ENCODE measurements at regions not wholly inside any gene's neighbourhood (a gene's known extent, or its start where the extent isn't known, plus 50 kb on each side); places are given as distances from the start of the nearest gene placed in this dataset.

GRCh38 chr4:28947374-28947773, 1772.8 kb upstream of the PCDH7 start:
- H3K9me3 ChIP-seq (ENCODE audit: control insufficient read depth, insufficient read depth, low read length): no peaks in the 10 kb centered on the region
- no peak overlapping the region for H3K4me2 ChIP-seq (ENCODE audit: low read length)
- TF ChIP-seq CTCF (IDR thresholded peaks at IDR 0.05; ENCODE audit: low read depth, low read length, poor library complexity, severe bottlenecking): no peak
- no peak for TF ChIP-seq EZH2phosphoT487 (IDR thresholded peaks at IDR 0.05; ENCODE audit: borderline replicate concordance, low read length)
- H4K20me1 ChIP-seq (ENCODE audit: control insufficient read depth, insufficient read depth, low read depth, low read length): no peaks in the 10 kb centered on the region
- no peaks in the 10 kb centered on the region for H3K9me2 ChIP-seq (replicated peaks; ENCODE audit: control insufficient read depth, low read length)
- no peak overlapping the region for H3K27ac ChIP-seq (ENCODE audit: low read depth, low read length)
- no peaks in the 10 kb centered on the region for H3K27me3 ChIP-seq (ENCODE audit: control insufficient read depth, low read length)
- no peaks in the 10 kb centered on the region for H3K79me2 ChIP-seq (ENCODE audit: control insufficient read depth, low read length)
- no peaks in the 10 kb centered on the region for H3K4me1 ChIP-seq (ENCODE audit: control insufficient read depth, low read length)
- no peak overlapping the region for H3K4me3 ChIP-seq (ENCODE audit: low read length)
- no peaks in the 10 kb centered on the region for H3K36me3 ChIP-seq (ENCODE audit: control insufficient read depth, low read length)
- no peaks in the 10 kb centered on the region for H3F3A ChIP-seq (ENCODE audit: control insufficient read depth, insufficient read depth)

- Histone ChIP-seq H4K20me1 (ENCODE audit: control insufficient read depth, insufficient read depth, low read depth, low read length) (no peaks in the 10 kb centered on the region), H3K9me3 (ENCODE audit: control insufficient read depth, insufficient read depth, low read length) (no peaks in the 10 kb centered on the region), H3K9me2 (replicated peaks; ENCODE audit: control insufficient read depth, low read length) (no peaks in the 10 kb centered on the region), H3K4me2 (ENCODE audit: low read length) (no peak overlapping the region), H3K4me3 (ENCODE audit: low read length) (no peak overlapping the region), H3F3A (ENCODE audit: control insufficient read depth, insufficient read depth) (no peaks in the 10 kb centered on the region), H3K27me3 (ENCODE audit: control insufficient read depth, low read length) (no peaks in the 10 kb centered on the region), H3K36me3 (ENCODE audit: control insufficient read depth, low read length) (no peaks in the 10 kb centered on the region), H3K79me2 (ENCODE audit: control insufficient read depth, low read length) (no peaks in the 10 kb centered on the region), H3K27ac (ENCODE audit: low read depth, low read length) (no peak overlapping the region), H3K4me1 (ENCODE audit: control insufficient read depth, low read length) (no peaks in the 10 kb centered on the region)
- no peak for TF ChIP-seq EZH2phosphoT487 (IDR thresholded peaks at IDR 0.05; ENCODE audit: borderline replicate concordance, low read length)
- no peak for TF ChIP-seq CTCF (IDR thresholded peaks at IDR 0.05; ENCODE audit: low read depth, low read length, poor library complexity, severe bottlenecking)
Observed at GRCh38 chr4:28948501-28948900, 1771.7 kb upstream of the PCDH7 start.

- no peaks in the 10 kb centered on the region for H4K20me1 ChIP-seq (ENCODE audit: control insufficient read depth, insufficient read depth, low read depth, low read length)
- no peaks in the 10 kb centered on the region for H3K36me3 ChIP-seq (ENCODE audit: control insufficient read depth, low read length)
- no peaks in the 10 kb centered on the region; the same call in 1 of the 2 replicates for H3K9me3 ChIP-seq (ENCODE audit: control insufficient read depth, insufficient read depth, low read length)
- TF ChIP-seq EZH2phosphoT487 (IDR thresholded peaks at IDR 0.05; ENCODE audit: borderline replicate concordance, low read length): no peak
- no peak for TF ChIP-seq CTCF (IDR thresholded peaks at IDR 0.05; ENCODE audit: low read depth, low read length, poor library complexity, severe bottlenecking)
- H3K9me2 ChIP-seq (replicated peaks; ENCODE audit: control insufficient read depth, low read length): no peaks in the 10 kb centered on the region
- no peak overlapping the region for H3K4me2 ChIP-seq (ENCODE audit: low read length)
- no peaks in the 10 kb centered on the region for H3K79me2 ChIP-seq (ENCODE audit: control insufficient read depth, low read length)
- no peaks in the 10 kb centered on the region for H3K4me1 ChIP-seq (ENCODE audit: control insufficient read depth, low read length)
- no peak overlapping the region for H3K27ac ChIP-seq (ENCODE audit: low read depth, low read length)
- no peaks in the 10 kb centered on the region for H3F3A ChIP-seq (ENCODE audit: control insufficient read depth, insufficient read depth)
- H3K4me3 ChIP-seq (ENCODE audit: low read length): no peak overlapping the region
- no peaks in the 10 kb centered on the region for H3K27me3 ChIP-seq (ENCODE audit: control insufficient read depth, low read length)
Observed at GRCh38 chr4:28966982-28967381, 1753.2 kb upstream of the PCDH7 start.

Measured in DOHH2 (cell line).